SHP77 (cell line): ENCODE measurements at regions not wholly inside any gene's neighbourhood (a gene's known extent, or its start where the extent isn't known, plus 50 kb on each side); places are given as distances from the start of the nearest gene placed in this dataset.

ENCODE experiments used
- DNase-seq, 2 experiments: peaks; one replicate each; lab custom pipeline; 2025; lab: John Stamatoyannopoulos, UW

DNA sequence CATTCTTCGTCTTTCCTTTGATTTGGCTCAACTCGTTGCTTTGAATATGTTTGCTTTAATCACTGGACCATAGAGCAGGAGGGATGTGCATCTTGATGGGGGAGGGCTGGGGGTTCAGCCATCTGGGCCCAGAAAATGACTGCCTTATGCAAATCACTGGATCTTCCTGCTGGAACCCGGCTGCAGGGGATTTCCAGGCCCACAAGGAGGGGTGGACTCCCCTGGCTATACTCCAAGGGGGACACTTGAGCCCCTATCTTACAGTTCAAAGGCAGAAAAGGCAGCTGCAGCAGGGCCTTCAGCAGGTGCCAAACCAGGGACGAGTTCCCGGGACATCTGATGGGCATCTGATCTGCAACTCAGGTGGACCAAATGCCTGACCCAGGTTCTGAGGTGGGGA is 122.5 kb downstream of the DICER1 start:
- DNase-seq, result no peak

DNA sequence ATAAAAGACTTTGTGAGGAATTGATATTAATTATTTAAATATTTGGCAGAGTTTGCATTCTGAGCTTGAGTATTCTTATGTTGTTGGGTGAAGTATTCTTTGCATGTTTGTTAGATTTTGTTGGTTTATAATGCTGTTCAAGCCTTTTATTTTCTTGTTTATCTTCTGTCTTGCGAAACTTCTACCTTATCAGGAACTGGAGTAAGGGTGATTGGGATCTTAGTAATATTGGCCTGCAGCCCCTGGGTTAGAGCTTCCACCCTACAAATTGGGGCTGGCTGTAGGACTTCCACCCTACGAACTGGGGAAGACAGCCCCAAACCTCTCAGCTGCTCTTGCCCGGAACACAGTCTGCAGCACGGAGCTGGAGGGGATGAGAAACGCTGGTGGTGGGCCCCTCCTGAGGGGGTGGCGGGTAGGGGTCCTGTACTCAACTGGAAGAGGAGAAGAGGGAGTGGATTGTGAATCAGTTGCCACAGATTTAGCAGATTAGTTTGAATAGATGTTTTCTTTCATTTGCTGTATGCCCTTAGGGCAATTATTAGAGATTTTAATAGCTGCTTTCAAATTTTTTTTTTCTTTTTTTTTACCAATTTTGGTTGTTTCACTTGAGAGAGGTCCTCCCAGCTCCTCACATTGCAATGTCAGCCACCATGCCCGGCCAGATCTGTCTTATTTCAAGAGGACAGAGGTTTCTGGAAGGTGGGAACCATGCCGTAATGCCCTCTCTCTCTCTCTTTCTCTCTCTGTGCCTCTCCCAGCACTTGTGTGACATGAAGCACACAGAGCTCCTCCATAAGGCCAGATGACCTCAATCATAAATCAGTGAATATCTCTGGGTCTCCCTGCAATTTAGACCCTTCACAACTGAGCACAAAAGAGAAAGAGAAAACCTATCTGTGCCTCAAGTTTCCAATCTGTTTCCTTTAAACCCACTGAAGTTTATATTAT is 123.4 kb downstream of the DICER1 start:
- no peak for DNase-seq

DNA sequence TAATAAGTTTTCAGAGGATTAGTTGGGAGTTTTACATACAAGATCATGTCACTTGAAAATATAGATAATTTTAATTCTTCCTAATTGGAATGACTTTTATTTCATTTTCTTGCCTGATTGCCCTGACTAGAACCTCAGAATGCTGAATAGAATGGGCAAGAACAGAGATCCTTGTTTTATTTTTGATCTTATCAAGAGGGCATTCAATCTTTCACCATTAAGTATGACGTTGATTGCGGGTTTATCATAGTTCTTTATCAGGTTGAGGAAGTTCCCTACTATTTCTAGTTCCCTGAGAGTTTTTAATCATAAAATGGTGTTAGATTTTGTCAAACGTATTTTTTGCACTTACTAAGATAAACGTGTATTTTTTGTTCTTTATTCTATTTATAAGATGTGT is 124.3 kb downstream of the DICER1 start:
- DNase-seq, result no peak

DNA sequence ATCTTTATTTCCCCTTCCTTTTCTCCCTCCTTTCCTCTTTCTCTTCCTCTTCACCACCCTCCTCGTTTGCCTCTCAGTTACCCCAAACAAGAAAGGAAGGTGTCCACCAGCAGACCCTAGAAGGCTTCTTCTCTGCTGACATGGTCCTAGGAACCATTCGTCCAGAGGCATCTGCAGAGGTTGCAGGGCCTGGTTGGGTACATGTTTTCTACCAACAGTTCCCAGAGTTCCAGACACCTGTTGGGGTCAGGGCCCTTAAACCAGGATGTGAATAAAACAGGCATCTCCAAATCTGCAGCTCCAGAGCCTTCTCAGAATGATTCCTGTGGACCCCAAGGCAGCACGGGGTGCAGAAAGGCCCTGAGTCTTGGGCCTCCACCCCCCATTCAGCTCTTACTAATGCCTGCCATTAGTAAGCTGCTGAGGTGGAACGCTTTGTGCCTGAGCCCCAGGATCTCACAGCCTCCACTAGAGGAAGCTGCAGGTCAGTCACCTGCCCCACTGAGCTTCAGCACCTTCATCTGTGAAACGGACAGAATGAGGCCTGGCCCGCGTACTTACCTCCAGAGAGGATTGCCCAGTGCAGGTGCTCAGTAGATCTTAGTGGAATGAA is 130.4 kb downstream of the DICER1 start:
- no peak for DNase-seq

DNA sequence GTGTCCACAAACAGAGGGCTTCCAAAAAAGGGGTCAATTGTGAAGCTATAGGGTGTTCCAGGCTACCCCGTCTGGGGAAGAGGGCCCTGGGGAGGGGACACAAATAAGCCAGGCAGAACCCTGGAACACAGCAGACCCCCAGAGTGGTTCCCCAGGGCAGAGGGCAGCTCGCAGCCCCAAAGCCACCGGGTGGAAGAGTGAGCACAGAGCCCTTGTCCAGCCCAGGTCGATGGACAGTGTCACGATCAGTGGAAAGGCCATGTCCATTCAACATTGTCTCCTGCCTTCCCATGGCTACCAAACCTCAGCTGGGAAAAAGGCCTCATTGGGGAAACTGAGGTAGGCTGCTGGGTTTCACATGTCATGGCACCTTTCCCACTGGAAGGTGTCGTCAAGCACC is 131.4 kb downstream of the DICER1 start:
- no peak for DNase-seq

DNA sequence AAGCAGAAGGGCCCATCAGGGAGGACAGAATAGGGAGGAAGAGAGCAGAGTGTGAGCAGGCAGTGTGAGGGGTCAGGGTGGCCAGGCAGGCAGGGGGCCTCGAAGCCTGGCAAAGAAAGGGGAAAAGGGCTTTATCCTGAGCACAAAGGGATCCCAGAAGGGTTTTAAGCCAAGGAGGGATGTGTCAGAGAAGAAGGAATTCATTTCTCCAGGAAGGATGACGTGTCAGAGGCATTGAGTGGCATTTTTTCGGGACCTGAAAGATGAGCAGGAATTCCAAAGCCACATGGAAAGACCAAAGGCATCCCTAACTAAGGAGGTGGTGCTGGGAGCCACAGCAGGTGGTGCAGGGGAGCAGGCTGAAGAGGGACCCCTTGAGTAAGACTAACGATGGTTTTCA is 132.1 kb downstream of the DICER1 start:
- DNase-seq, result no peak

DNA sequence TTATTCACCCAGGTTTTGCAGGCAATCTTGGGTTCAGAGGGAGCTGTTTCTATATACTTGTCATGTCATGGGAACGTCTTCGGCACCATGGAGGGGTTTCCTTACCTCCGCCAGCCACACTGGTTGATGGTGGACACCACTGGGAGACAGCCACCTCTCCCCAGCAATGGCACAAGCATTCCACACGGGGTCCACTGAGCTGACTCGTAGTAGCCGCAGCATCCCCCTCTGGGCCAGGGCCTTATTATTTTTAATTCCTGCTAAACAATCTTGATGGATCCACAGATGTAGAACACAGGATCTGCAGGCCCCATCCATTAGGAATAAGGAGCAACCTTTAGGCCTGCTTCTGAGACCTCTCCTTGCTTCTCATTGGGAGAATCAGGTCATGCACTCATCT is 132.9 kb downstream of the DICER1 start:
- no peak for DNase-seq

DNA sequence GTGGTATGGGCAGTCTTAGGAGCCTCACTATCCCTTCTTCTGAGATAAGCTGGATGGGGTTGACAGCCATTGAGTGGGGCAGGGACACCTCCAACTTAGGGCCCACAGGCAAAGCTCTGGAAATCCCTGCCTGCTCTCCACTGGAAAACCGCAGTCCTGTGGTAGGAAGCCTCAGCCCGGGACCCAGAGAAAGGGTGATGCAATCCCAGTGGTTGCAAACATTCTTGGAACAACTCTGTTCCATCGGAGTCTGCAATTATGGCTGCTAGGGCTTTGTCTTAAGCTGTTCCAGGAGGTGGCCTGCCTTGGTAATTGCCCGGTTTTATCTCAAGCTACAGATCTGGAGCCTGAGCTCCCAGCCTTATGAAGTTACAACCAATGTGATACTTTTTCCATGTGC is 133.4 kb downstream of the DICER1 start:
- DNase-seq, result no peak

DNA sequence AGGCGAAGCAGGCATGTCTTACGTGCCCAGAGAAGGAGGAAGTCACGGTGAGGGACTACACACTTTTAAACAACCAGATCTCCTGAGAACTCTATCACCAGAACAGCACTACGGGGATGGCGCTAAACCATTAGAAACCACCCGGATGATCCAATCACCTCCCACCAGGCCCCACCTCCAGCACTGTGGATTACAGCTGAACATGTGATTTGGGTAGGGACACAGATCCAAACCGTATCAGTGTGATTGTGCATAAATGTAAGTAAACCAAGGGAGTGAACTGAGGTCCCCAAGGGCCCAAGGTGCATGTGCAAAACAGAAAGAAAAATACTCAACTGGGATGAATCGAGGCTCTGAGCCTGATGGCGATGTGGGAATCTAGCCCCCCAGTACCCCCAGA is 134.2 kb downstream of the DICER1 start:
- no peak for DNase-seq

DNA sequence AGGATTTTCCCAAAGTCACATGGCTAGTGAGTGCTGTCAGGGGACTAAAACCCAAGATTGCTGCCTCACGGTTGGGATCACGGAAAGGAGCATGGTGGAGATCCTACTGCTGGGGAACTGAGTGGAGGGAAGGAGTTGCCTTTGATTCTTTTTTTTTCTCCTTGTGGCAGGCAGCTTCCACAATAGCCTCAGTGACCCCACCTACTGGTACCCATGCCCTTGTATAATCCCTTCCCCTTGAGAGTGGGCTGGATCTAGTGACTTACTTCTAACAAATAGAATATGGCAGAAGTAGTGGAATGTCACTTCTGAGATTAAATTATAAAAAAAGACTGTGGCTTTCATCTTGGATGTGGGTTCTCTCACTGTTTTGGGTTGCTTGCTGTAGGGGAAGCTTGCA is 135.7 kb downstream of the DICER1 start:
- DNase-seq, result no peak

DNA sequence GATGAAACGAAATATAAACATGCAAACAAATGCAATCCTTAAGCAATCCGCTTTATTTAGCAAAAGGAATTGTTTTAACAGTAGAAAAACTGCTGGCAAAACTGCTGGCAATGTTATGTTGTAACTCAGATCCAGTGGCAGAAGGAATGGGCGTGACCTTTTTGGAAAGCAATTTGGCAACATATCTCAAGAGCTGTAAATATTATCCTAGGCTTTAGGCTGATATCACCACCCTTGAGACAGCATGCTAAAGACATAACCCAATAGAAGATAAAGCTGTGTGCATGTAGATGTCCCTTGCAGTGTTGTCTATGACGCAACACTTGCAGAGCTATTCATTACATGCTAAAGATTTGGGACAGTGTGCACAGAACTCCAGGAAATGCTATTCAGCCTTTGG is 138.5 kb downstream of the DICER1 start:
- no peak for DNase-seq

DNA sequence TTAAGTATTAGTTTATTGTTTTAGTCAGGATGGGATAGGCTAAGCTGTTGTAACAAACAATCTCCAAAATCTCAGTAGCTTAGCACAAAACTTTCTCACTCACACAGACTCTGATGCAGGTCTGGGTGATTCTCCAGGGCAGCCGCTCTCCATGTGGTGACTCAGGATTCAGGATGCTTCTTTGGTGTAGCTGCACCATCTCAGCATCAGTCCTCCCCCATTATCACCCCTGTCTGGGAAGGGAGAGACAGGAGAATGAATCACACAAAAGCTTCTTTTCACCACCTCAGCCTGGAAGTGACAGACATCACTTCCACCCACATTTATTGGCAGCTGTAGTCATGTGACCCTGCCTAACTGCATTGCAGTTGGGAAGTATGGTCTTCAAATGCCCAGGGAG is 142.3 kb downstream of the DICER1 start:
- no peak for DNase-seq

DNA sequence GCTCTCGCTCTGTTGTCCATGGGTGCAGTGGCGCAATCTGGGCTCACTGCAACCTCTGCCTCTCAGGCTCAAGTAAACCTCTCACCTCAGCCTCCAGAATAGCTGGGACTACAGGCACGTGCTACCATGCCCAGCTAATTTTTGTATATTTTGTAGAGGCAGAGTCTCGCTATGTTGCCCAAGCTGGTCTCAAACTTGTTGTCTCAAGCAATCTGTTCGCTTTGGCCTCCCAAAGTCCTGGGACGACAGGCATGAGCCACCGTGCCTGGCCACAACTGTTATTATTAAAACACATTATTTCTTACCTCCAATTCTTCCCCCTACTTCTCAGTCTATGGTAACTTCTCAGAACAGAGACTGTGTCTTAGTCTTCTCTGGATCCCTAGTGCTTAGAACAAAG is 143.3 kb downstream of the DICER1 start:
- no peak for DNase-seq

DNA sequence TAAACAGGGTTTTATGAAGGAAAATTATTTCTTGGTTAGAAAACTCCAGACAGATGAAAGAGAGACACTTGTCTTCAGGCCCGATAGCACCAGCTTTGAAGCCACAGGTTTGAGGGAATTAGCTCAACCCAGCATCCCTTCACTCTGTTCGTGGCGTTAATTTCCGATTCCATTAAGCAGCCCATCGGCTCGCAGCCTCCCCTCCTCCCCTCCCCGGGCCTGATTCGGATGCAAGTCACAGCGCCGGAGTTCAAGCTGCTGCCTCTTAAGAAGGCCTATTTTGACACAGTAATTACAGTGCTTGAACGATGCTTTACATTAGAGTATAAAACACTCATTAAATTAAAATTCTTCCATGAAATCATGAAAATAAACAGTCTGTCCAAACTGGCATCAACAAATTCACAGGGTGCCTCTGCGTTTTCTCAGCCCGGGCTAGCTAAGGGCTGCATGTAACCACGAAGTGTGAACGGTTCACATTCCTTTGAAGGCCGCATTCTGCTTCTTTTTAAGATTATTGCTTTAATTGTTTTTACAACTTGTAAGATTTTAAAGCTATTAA is 145.8 kb downstream of the DICER1 start:
- DNase-seq, result no peak

DNA sequence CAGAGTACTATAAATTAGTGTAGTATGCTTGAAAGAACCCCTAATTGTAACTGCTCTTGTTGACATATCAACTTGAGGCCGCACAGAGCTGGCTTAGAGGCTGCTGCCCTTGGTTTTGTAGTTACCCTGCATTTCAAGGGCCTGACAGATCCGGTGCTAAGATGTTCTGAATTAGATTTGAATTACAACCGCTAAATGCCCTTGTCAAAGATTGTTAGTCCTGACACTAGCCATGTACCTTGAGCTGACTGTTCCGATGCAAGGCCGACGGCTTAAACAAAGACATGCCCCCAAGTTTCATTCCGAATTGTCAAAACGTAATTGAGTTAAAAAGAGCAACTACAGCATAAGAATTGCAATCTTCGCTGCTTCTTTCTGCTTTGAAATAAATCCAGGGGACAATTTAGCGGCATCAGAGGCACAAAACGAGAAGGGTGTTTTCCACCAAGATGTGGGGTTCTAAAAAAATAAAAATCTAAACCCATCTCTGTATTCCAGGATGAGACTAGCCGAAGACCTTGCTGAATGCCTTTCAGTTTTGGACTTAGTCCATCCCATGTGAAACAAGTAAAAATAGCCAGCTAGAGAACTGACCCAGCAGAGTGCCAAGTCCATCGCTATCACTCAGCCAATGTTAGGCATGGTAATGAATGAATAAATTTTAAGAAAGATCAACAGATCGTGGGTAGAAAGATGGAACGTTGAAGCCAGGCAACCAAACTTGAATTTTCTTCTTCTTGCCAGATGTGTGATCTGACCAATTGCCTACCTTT is 148.7 kb downstream of the DICER1 start:
- DNase-seq, result no peak

DNA sequence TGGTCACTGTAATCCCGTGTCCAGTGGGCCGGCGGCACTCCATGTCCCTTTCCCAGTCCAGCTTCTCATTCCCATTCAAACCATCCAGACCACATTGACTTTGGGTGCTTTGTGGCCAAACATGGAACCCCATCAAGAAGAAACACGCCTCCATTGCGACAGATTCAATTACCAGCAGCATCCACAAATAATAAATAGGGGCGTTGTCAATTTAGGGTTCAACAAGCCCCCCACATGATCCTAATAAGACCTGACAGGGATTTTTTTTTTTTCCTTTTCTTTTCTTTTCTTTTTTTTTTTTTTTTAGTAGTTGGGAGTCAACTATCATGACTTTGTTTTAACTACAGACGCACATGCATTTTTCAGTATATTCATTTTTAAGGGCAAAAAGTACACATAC is 149.4 kb downstream of the DICER1 start:
- no peak for DNase-seq

DNA sequence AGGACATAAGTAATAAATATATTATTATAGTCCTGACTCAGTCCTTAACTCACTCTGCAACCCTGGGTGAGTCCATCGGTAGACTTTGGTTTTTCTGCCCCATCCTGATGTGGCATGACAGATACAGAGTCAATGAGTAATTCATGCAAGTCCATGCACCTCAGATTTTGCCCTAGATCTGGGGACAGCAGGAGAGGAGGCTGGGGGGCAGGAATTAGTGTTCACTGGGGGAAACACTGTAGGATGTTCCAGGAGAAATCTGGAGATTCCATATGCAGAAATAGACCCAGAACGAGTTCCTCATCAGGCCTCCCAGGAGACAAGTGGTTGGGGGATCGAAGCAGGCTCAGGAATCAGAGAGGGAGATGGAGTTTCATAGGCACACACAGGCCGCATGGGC is 150.8 kb downstream of the DICER1 start:
- DNase-seq, result no peak

DNA sequence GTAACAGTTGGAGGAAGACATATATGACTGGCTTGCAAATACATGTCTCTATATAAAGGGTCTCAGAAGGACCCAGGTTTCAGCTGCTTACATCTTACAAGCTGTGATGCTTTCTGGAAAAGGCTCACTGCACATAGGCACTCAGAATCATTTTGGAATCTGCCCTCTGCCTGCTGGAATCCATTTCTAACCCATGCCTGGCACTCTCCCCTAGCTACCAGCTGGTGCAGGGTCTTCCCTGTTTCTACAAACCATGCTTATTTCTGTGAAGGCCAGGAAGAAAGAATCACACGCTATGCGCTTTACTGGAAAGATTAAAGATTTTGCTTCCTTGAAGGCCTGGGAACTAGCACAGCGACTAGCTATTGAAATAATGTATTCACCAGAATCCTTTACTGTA is 151.3 kb downstream of the DICER1 start:
- no peak for DNase-seq

DNA sequence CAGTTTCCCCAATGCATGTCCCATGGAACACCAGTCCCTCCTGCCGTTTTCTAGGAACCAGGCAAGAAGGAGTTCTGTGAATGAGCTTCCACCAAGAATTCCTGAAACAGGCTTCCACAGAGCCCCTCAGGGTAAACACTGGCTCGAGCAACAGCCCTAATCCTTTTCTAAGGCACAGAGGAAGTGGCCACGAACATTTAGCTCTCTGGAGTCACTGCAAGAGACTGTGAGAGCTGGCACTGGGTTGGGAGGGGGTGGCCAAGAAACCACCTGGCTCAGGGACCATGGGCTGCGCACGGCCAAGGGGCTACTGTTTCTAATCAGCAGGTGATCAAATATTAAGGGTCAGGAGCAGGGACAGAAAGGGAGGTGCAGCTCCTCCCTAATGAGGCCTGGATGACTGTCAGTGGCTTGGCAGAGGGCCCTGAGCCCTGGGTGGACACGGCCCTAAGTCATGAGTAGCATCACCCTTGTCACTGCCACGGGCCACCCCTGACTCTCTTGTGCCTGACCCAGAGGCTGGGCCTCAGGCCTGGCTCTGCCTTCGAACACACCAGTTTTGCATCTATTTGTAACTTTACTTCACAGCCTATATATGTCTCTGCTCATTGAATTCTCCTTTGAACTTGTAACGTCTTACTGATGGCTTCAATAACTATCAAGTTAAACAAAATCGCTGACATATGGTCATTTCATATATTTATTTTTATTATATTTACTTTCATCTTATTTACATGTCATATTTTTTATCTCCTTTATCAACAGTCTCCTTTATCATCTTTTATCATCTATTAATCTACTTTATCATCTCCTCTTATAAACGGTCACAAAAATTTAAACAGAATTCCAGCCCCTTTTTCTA is 154.0 kb downstream of the DICER1 start:
- DNase-seq, result no peak

DNA sequence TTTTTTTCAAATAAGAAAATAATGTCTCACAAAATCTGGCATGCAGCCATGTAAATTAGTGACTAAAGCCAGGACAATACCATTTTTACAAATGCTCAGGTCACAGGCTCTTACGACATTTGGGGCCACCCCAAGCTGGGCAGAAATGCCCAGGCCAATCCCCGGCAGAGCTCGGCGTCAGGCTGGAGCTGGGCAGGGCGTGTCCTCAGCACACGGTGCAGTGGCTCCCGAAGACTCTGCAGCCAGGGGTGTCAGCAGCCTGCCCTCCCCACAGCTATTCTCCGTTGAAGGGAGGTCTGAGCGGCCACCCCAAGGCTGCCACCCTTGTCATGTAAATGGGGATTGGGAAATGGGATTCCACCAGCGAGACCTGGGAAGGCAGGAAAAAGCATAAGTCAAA is 158.6 kb downstream of the DICER1 start:
- DNase-seq, result no peak

DNA sequence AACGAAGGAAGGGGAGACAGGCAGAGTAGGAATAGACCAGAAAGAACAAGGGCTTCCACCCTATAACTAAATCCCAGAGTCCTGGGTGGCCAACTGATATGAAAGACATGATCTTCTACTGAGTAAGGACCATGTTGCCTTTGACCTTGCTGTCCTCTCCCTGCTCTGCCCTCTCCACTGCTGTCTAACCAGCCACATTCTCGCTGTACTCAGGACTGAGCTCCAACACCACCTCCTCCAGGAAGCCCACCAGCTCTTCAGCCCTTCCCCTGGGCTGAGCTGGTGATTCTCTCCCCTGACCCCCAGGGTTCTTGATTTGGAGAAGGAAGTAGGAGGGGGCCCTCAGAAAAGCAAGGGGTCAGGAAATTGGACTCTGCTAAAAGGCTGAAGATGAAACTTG is 159.2 kb downstream of the DICER1 start:
- DNase-seq, result no peak

DNA sequence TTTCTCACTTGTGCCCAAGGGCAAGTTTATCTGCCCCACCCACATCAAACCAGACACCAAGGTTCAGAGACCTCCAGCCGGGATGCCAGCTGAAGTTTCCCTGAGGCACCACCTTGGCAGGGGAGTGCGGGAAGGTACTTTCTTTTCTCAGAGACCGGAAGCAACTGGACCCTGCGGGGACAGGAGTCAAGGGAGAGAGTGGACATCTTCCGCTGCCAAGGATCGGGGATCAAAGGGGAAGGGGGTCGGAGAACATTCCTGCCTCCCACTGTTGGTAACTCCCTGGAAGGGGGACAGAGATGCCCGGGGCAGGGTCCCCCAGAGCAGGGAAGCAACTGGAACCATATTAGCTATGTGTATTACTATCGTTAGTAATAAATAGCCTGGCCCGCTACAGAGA is 161.8 kb downstream of the DICER1 start:
- DNase-seq, result no peak
